ENCODE measurements at regions not wholly inside any gene's neighbourhood (a gene's known extent, or its start where the extent isn't known, plus 50 kb on each side); places are given as distances from the start of the nearest gene placed in this dataset.
A peak's percentile ranks its signal among the peaks of the same experiment; 100 is the strongest.

- intact Hi-C loops (cut with DNase I), result no loop called here
- peaks cover 0 to 1% of the 10 kb centered on the region in 2 donors for H3K27me3 ChIP-seq (ENCODE audit: control insufficient read depth in 1 of 2, insufficient read depth in 2 of 2, low read length in 1 of 2)
- no peaks in the 10 kb centered on the region for H3K4me1 ChIP-seq (ENCODE audit: control insufficient read depth in 1 of 2, insufficient read depth in 2 of 2, low read length in 2 of 2)
- H3K9me3 ChIP-seq (ENCODE audit: control insufficient read depth, low read length), result no peaks in the 10 kb centered on the region
- ATAC-seq (ENCODE audit: low FRiP score) (no peak), DNase-seq (no peak)
- 53 to 68% methylated on average over 1 of the region's 1 CpG for WGBS, 2 donors
- no peak overlapping the region for H3K27ac ChIP-seq (ENCODE audit: low read depth in 1 of 2, low read length in 2 of 2)
- H3K36me3 ChIP-seq (ENCODE audit: control insufficient read depth in 1 of 2, insufficient read depth in 2 of 2, low read length in 1 of 2), result no peaks in the 10 kb centered on the region
- H3K4me3 ChIP-seq (ENCODE audit: low read length in 2 of 2), result no peak overlapping the region
Observed at GRCh38 chr4:81850701-81851100, 379.0 kb upstream of the RASGEF1B start.

- no peak for ATAC-seq (ENCODE audit: low FRiP score)
- Histone ChIP-seq H3K4me1 (ENCODE audit: control insufficient read depth in 1 of 2, insufficient read depth in 2 of 2, low read length in 2 of 2) (no peaks in the 10 kb centered on the region), H3K4me3 (ENCODE audit: low read length in 2 of 2) (no peak overlapping the region), H3K9me3 (ENCODE audit: control insufficient read depth, low read length) (no peaks in the 10 kb centered on the region), H3K27ac (ENCODE audit: low read depth in 1 of 2, low read length in 2 of 2) (no peak overlapping the region), H3K36me3 (ENCODE audit: control insufficient read depth in 1 of 2, insufficient read depth in 2 of 2, low read length in 1 of 2) (no peaks in the 10 kb centered on the region), H3K27me3 (ENCODE audit: control insufficient read depth in 1 of 2, insufficient read depth in 2 of 2, low read length in 1 of 2) (no peaks in the 10 kb centered on the region)
- WGBS, 2 donors, result 79 to 94% methylated on average over 3 of the region's 3 CpGs
- intact Hi-C loops (cut with DNase I), result loop anchor here (2.0 to 5.0 kb wide), 3 partner anchors 375 to 438 kb away; partner anchors contain the start of gene RASGEF1B (in 1 of the 2)
- DNase-seq, result no peak
Observed at GRCh38 chr4:81845761-81846160, 374.1 kb upstream of the RASGEF1B start.

GRCh38 chr4:81845273-81845672 lies 373.6 kb upstream of the RASGEF1B start:
- ATAC-seq (ENCODE audit: low FRiP score), result no peak
- Histone ChIP-seq H3K9me3 (ENCODE audit: control insufficient read depth, low read length) (no peaks in the 10 kb centered on the region), H3K4me3 (ENCODE audit: low read length in 2 of 2) (no peak overlapping the region), H3K27ac (ENCODE audit: low read depth in 1 of 2, low read length in 2 of 2) (no peak overlapping the region), H3K36me3 (ENCODE audit: control insufficient read depth in 1 of 2, insufficient read depth in 2 of 2, low read length in 1 of 2) (no peaks in the 10 kb centered on the region), H3K4me1 (ENCODE audit: control insufficient read depth in 1 of 2, insufficient read depth in 2 of 2, low read length in 2 of 2) (no peaks in the 10 kb centered on the region), H3K27me3 (ENCODE audit: control insufficient read depth in 1 of 2, insufficient read depth in 2 of 2, low read length in 1 of 2) (no peaks in the 10 kb centered on the region)
- WGBS, 2 donors, result 75 to 76% methylated on average over 2 of the region's 2 CpGs
- no peak for DNase-seq
- intact Hi-C loops (cut with DNase I), result loop anchor here (2.0 to 5.0 kb wide), 3 partner anchors 374 to 438 kb away; partner anchors contain the start of gene RASGEF1B (in 1 of the 2)

GRCh38 chr4:81844717-81845116 lies 373.0 kb upstream of the RASGEF1B start:
- Histone ChIP-seq H3K4me1 (ENCODE audit: control insufficient read depth in 1 of 2, insufficient read depth in 2 of 2, low read length in 2 of 2) (no peaks in the 10 kb centered on the region), H3K4me3 (ENCODE audit: low read length in 2 of 2) (no peak overlapping the region), H3K9me3 (ENCODE audit: control insufficient read depth, low read length) (no peaks in the 10 kb centered on the region), H3K27me3 (ENCODE audit: control insufficient read depth in 1 of 2, insufficient read depth in 2 of 2, low read length in 1 of 2) (no peaks in the 10 kb centered on the region), H3K36me3 (ENCODE audit: control insufficient read depth in 1 of 2, insufficient read depth in 2 of 2, low read length in 1 of 2) (no peaks in the 10 kb centered on the region), H3K27ac (ENCODE audit: low read depth in 1 of 2, low read length in 2 of 2) (no peak overlapping the region)
- intact Hi-C loops (cut with DNase I), result loop anchor here (2.0 to 5.0 kb wide), 3 partner anchors 374 to 437 kb away; partner anchors contain the start of gene RASGEF1B (in 1 of the 2)
- ATAC-seq (ENCODE audit: low FRiP score) (peak; percentile 91), DNase-seq (peak in 1 of 2 donors; percentile 79)
- 2% methylated on average over 3 of the region's 3 CpGs for WGBS, 2 donors

GRCh38 chr4:81839347-81840042 lies 367.8 kb upstream of the RASGEF1B start:
- H3K27me3 ChIP-seq (ENCODE audit: control insufficient read depth in 1 of 2, insufficient read depth in 2 of 2, low read length in 1 of 2), result no peaks in the 10 kb centered on the region
- ATAC-seq (ENCODE audit: low FRiP score) (no peak), DNase-seq (no peak)
- H3K36me3 ChIP-seq (ENCODE audit: control insufficient read depth in 1 of 2, insufficient read depth in 2 of 2, low read length in 1 of 2), result no peaks in the 10 kb centered on the region
- H3K9me3 ChIP-seq (ENCODE audit: control insufficient read depth, low read length), result no peaks in the 10 kb centered on the region
- no peak overlapping the region for H3K27ac ChIP-seq (ENCODE audit: low read depth in 1 of 2, low read length in 2 of 2)
- intact Hi-C loops (cut with DNase I), result no loop called here
- WGBS, 2 donors, result 64 to 71% methylated on average over 1 of the region's 1 CpG
- no peak overlapping the region for H3K4me3 ChIP-seq (ENCODE audit: low read length in 2 of 2)
- no peaks in the 10 kb centered on the region for H3K4me1 ChIP-seq (ENCODE audit: control insufficient read depth in 1 of 2, insufficient read depth in 2 of 2, low read length in 2 of 2)

- no peaks in the 10 kb centered on the region for H3K27me3 ChIP-seq (ENCODE audit: control insufficient read depth in 1 of 2, insufficient read depth in 2 of 2, low read length in 1 of 2)
- no peaks in the 10 kb centered on the region for H3K4me1 ChIP-seq (ENCODE audit: control insufficient read depth in 1 of 2, insufficient read depth in 2 of 2, low read length in 2 of 2)
- WGBS, 2 donors, result 87 to 94% methylated on average over 2 of the region's 2 CpGs
- ATAC-seq (ENCODE audit: low FRiP score), result no peak
- intact Hi-C loops (cut with DNase I), result no loop called here
- H3K27ac ChIP-seq (ENCODE audit: low read depth in 1 of 2, low read length in 2 of 2), result no peak overlapping the region
- no peak overlapping the region for H3K4me3 ChIP-seq (ENCODE audit: low read length in 2 of 2)
- no peaks in the 10 kb centered on the region for H3K36me3 ChIP-seq (ENCODE audit: control insufficient read depth in 1 of 2, insufficient read depth in 2 of 2, low read length in 1 of 2)
- no peak for DNase-seq
- H3K9me3 ChIP-seq (ENCODE audit: control insufficient read depth, low read length), result no peaks in the 10 kb centered on the region
Observed at GRCh38 chr4:81838586-81838985, 366.9 kb upstream of the RASGEF1B start.

- H3K4me1 ChIP-seq (ENCODE audit: control insufficient read depth in 1 of 2, insufficient read depth in 2 of 2, low read length in 2 of 2), result no peaks in the 10 kb centered on the region
- H3K4me3 ChIP-seq (ENCODE audit: low read length in 2 of 2), result no peak overlapping the region
- H3K36me3 ChIP-seq (ENCODE audit: control insufficient read depth in 1 of 2, insufficient read depth in 2 of 2, low read length in 1 of 2), result no peaks in the 10 kb centered on the region
- H3K27me3 ChIP-seq (ENCODE audit: control insufficient read depth in 1 of 2, insufficient read depth in 2 of 2, low read length in 1 of 2), result no peaks in the 10 kb centered on the region
- H3K27ac ChIP-seq (ENCODE audit: low read depth in 1 of 2, low read length in 2 of 2), result no peak overlapping the region
- intact Hi-C loops (cut with DNase I), result no loop called here
- 43 to 75% methylated on average over 1 of the region's 1 CpG for WGBS, 2 donors
- no peak for ATAC-seq (ENCODE audit: low FRiP score)
- H3K9me3 ChIP-seq (ENCODE audit: control insufficient read depth, low read length), result no peaks in the 10 kb centered on the region
- DNase-seq, result no peak
Observed at GRCh38 chr4:81836716-81837115, 365.0 kb upstream of the RASGEF1B start.

- no peak overlapping the region for H3K27ac ChIP-seq (ENCODE audit: low read depth in 1 of 2, low read length in 2 of 2)
- H3K4me1 ChIP-seq (ENCODE audit: control insufficient read depth in 1 of 2, insufficient read depth in 2 of 2, low read length in 2 of 2), result no peaks in the 10 kb centered on the region
- no peaks in the 10 kb centered on the region for H3K9me3 ChIP-seq (ENCODE audit: control insufficient read depth, low read length)
- intact Hi-C loops (cut with DNase I), result no loop called here
- H3K27me3 ChIP-seq (ENCODE audit: control insufficient read depth in 1 of 2, insufficient read depth in 2 of 2, low read length in 1 of 2), result no peaks in the 10 kb centered on the region
- H3K36me3 ChIP-seq (ENCODE audit: control insufficient read depth in 1 of 2, insufficient read depth in 2 of 2, low read length in 1 of 2), result no peaks in the 10 kb centered on the region
- DNase-seq (no peak), ATAC-seq (ENCODE audit: low FRiP score) (no peak)
- H3K4me3 ChIP-seq (ENCODE audit: low read length in 2 of 2), result no peak overlapping the region
- 94 to 95% methylated on average over 3 of the region's 3 CpGs for WGBS, 2 donors
Observed at GRCh38 chr4:81833576-81833975, 361.9 kb upstream of the RASGEF1B start.

- H3K4me3 ChIP-seq (ENCODE audit: low read length in 2 of 2), result no peak overlapping the region
- DNase-seq (peak in 1 of 2 donors; percentile 66), ATAC-seq (ENCODE audit: low FRiP score) (no peak)
- no peaks in the 10 kb centered on the region for H3K4me1 ChIP-seq (ENCODE audit: control insufficient read depth in 1 of 2, insufficient read depth in 2 of 2, low read length in 2 of 2)
- H3K36me3 ChIP-seq (ENCODE audit: control insufficient read depth in 1 of 2, insufficient read depth in 2 of 2, low read length in 1 of 2), result no peaks in the 10 kb centered on the region
- H3K27ac ChIP-seq (ENCODE audit: low read depth in 1 of 2, low read length in 2 of 2), result no peak overlapping the region
- H3K27me3 ChIP-seq (ENCODE audit: control insufficient read depth in 1 of 2, insufficient read depth in 2 of 2, low read length in 1 of 2), result no peaks in the 10 kb centered on the region
- H3K9me3 ChIP-seq (ENCODE audit: control insufficient read depth, low read length), result no peaks in the 10 kb centered on the region
- intact Hi-C loops (cut with DNase I), result no loop called here
- 6 to 10% methylated on average over 1 of the region's 1 CpG for WGBS, 2 donors
Observed at GRCh38 chr4:81828991-81829390, 357.3 kb upstream of the RASGEF1B start.

Measured in aorta (tissue), 5 donors.